ENCODE measurements at regions not wholly inside any gene's neighbourhood (a gene's known extent, or its start where the extent isn't known, plus 50 kb on each side); places are given as distances from the start of the nearest gene placed in this dataset.

DNA sequence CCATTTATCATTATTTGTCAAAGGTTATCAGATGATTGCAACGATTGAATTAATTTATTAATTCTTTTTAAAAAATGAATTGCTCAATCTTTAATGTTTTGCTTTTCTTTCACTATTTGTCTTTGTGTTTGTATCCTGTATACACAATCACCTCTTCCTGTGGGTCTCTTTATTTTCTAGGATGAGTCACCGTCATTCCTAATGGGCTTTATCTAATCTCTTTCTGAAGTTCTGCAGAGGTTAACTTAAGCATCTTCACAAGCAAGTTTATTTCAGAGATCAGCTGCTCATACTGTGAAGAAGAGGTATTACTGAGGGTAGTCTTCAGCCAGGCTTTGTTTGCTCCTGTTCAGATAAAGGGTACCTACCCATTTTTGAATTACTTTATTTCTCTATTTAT, 323.9 kb downstream of the NNT start:
- no peaks in the 10 kb centered on the region for H3K27me3 Mint-ChIP-seq (ENCODE audit: low read depth)
- H4K20me1 ChIP-seq (ENCODE audit: control insufficient read depth, insufficient read depth, insufficient read length) = no peaks in the 10 kb centered on the region
- no peak overlapping the region for H2AFZ ChIP-seq (ENCODE audit: low read length)
- no peak overlapping the region for H2BK15ac ChIP-seq (ENCODE audit: low read depth, low read length)
- no peak overlapping the region for H3K56ac ChIP-seq (ENCODE audit: insufficient read length, low read depth, low read length)
- H3K4me3 Mint-ChIP-seq = no peak overlapping the region
- H3K79me1 ChIP-seq (ENCODE audit: insufficient read depth, low read depth, low read length, poor library complexity, severe bottlenecking) = no peaks in the 10 kb centered on the region
- H3K18ac ChIP-seq (ENCODE audit: insufficient read length, low read depth, low read length) = no peak overlapping the region
- no peak overlapping the region for H3K27ac ChIP-seq (ENCODE audit: insufficient read length, low read depth, low read length)
- no peak overlapping the region for H2BK120ac ChIP-seq (ENCODE audit: low read depth, low read length, poor library complexity, severe bottlenecking)
- H3K79me2 ChIP-seq (ENCODE audit: insufficient read depth, low read length) = no peaks in the 10 kb centered on the region
- H3K4ac ChIP-seq (ENCODE audit: low read depth, low read length) = no peak overlapping the region
- no peak overlapping the region for H3K4me2 ChIP-seq (ENCODE audit: insufficient read depth, insufficient read length, low read length)
- H3K23me2 ChIP-seq (ENCODE audit: insufficient read length, low read depth, low read length, poor library complexity, severe bottlenecking) = no peaks in the 10 kb centered on the region
- TF ChIP-seq, protein P1, sequence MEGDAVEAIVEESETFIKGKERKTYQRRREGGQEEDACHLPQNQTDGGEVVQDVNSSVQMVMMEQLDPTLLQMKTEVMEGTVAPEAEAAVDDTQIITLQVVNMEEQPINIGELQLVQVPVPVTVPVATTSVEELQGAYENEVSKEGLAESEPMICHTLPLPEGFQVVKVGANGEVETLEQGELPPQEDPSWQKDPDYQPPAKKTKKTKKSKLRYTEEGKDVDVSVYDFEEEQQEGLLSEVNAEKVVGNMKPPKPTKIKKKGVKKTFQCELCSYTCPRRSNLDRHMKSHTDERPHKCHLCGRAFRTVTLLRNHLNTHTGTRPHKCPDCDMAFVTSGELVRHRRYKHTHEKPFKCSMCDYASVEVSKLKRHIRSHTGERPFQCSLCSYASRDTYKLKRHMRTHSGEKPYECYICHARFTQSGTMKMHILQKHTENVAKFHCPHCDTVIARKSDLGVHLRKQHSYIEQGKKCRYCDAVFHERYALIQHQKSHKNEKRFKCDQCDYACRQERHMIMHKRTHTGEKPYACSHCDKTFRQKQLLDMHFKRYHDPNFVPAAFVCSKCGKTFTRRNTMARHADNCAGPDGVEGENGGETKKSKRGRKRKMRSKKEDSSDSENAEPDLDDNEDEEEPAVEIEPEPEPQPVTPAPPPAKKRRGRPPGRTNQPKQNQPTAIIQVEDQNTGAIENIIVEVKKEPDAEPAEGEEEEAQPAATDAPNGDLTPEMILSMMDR (conservative IDR thresholded peaks at IDR 0.05) = no peak
- no peak overlapping the region for H2BK12ac ChIP-seq (ENCODE audit: insufficient read length, low read depth, low read length)
- no CpG with 5 or more reads among the region's 2 CpGs for WGBS (ENCODE audit: extremely low coverage, insufficient read length, low lambda C conversion rate)
- no peak overlapping the region for H4K5ac ChIP-seq (ENCODE audit: insufficient read length, low read depth, low read length)
- H3K14ac ChIP-seq (ENCODE audit: insufficient read depth, low read length) = no peak overlapping the region
- H4K8ac ChIP-seq (replicated peaks; ENCODE audit: insufficient read length, low read depth, low read length) = no peak overlapping the region
- peaks cover 7% of the 10 kb centered on the region in 2 experiments for H3K4me1 Mint-ChIP-seq
- H3K9ac ChIP-seq (ENCODE audit: extremely low read depth, insufficient read length, low read length) = no peak overlapping the region
- no peak overlapping the region for H4K91ac ChIP-seq (ENCODE audit: insufficient read length, low read depth, low read length)
- H3K9me3 ChIP-seq (ENCODE audit: control insufficient read depth, low read depth, low read length) = no peaks in the 10 kb centered on the region
- H2AK5ac ChIP-seq (ENCODE audit: insufficient read length, low read length) = no peak overlapping the region
- H3K4me1 ChIP-seq (ENCODE audit: insufficient read depth, low read length) = no peaks in the 10 kb centered on the region; the same call in 1 of the 2 replicates
- H3K9me3 Mint-ChIP-seq = peaks cover 4 to 6% of the 10 kb centered on the region in 2 experiments; a peak in 3 of 5 replicates
- H3K27ac Mint-ChIP-seq = no peak overlapping the region; a peak in 1 of 7 replicates
- H3K27me3 ChIP-seq (ENCODE audit: insufficient read depth, low read length) = no peaks in the 10 kb centered on the region
- H3T11ph ChIP-seq (ENCODE audit: low read length) = no peak overlapping the region
- no peak overlapping the region for H3K23ac ChIP-seq (ENCODE audit: insufficient read length, low read depth, low read length)
- H3K36me3 Mint-ChIP-seq (ENCODE audit: insufficient read depth in 1 of 3, low read depth in 3 of 3) = no peaks in the 10 kb centered on the region
- H2BK20ac ChIP-seq (ENCODE audit: low read depth, low read length, poor library complexity, severe bottlenecking) = no peak overlapping the region
- no peak for DNase-seq
- H2BK5ac ChIP-seq (ENCODE audit: insufficient read length, low read length) = no peak overlapping the region

All from H9 (cell line).